Panc1 (cell line): ENCODE measurements at regions not wholly inside any gene's neighbourhood (a gene's known extent, or its start where the extent isn't known, plus 50 kb on each side); places are given as distances from the start of the nearest gene placed in this dataset.

Source experiments
- POLR2AphosphoS5 ChIP-seq: IDR thresholded peaks from 2 replicates; pipeline ENCODE4 v1.6.1; 2012; ENCODE audit warnings: mild to moderate bottlenecking, low read depth, low read length, moderate library complexity
- REST ChIP-seq, 2 experiments: IDR thresholded peaks; 2 replicates each; pipeline ENCODE4 v1.6.1; 2011 to 2012; ENCODE audit warnings: low read depth in 2 of 2, control low read depth in 1 of 2, low read length in 1 of 2, mild to moderate bottlenecking in 1 of 2, moderate library complexity in 1 of 2; ENCODE audit not compliant: insufficient read depth in 1 of 2
- SIN3A ChIP-seq: IDR thresholded peaks from 2 replicates; pipeline ENCODE4 v1.6.1; 2012; ENCODE audit warnings: low read depth, mild to moderate bottlenecking, low read length, moderate library complexity, borderline replicate concordance; ENCODE audit not compliant: insufficient read depth
- TCF7L2 ChIP-seq: IDR thresholded peaks from 2 replicates; pipeline ENCODE4 v1.6.1; 2011; ENCODE audit warnings: mild to moderate bottlenecking, low read depth, low read length, inconsistent platforms
- TF ChIP-seq, protein P1 (sequence below): fragments of 450-650 bp; IDR thresholded peaks from 2 replicates; pipeline ENCODE4 v1.5.1; 2017; ENCODE audit warnings: mild to moderate bottlenecking

DNA sequence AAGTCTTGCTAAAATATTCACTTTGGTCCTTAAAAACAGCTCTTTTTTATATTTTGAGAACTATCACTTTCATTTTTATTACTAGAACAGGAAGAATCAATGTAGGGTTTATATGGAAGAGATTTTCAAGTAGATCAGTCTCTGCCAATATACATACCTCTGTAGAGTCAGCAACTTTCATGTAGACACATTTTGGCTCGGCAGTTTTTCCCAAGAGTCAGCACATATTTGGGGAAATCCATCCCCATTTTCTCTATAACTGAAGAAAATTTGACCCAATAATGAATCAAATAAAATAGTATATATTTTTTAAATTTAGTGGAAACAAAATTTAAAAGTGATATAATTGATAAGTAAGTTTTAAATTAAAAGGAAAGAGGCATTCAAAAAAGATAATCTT lies 329.8 kb upstream of the TFPI start:
- TF ChIP-seq, protein P1, sequence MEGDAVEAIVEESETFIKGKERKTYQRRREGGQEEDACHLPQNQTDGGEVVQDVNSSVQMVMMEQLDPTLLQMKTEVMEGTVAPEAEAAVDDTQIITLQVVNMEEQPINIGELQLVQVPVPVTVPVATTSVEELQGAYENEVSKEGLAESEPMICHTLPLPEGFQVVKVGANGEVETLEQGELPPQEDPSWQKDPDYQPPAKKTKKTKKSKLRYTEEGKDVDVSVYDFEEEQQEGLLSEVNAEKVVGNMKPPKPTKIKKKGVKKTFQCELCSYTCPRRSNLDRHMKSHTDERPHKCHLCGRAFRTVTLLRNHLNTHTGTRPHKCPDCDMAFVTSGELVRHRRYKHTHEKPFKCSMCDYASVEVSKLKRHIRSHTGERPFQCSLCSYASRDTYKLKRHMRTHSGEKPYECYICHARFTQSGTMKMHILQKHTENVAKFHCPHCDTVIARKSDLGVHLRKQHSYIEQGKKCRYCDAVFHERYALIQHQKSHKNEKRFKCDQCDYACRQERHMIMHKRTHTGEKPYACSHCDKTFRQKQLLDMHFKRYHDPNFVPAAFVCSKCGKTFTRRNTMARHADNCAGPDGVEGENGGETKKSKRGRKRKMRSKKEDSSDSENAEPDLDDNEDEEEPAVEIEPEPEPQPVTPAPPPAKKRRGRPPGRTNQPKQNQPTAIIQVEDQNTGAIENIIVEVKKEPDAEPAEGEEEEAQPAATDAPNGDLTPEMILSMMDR: no peak
- TF ChIP-seq REST (IDR thresholded peaks at IDR 0.05; ENCODE audit: insufficient read depth in 1 of 2, low read depth in 2 of 2, low read length in 1 of 2) (no peak), POLR2AphosphoS5 (no peak), TCF7L2 (no peak), SIN3A (no peak)
